ENCODE measurements at regions not wholly inside any gene's neighbourhood (a gene's known extent, or its start where the extent isn't known, plus 50 kb on each side); places are given as distances from the start of the nearest gene placed in this dataset.

DNA sequence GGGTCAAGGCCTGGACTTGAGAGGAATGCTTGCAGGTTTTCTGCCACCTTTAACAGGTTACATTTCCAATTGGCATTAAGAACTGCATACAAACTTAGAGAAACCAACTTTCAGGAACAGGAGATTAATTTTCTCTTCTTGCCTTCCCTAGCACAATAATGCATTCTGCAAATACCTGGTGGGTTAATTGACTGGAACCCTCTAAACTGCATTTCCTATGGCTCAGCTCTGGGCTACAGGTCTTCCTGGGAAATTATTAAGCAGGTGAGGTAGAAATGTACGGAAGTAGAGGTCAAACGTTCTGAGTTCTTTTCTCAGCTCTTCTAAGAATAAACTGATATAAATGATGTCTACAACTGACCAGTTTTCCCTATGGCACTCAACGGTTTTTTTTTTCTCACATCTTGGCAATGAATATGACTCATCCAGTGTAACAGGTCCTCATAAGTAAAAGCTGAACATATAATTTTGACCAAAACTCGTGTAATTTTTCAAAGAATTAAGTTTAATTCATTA is 144.9 kb upstream of the PELI2 start:
- no peak overlapping the region for H3K27ac Mint-ChIP-seq

More for the DNA sequence above, 144.9 kb upstream of the PELI2 start:
- ATAC-seq (ENCODE audit: low read depth) (no peak), DNase-seq (no peak)
- Histone ChIP-seq H3K9me3 (ENCODE audit: control extremely low read depth in 1 of 3, control insufficient read depth in 2 of 3, insufficient read depth in 1 of 3, low read length in 2 of 3) (no peaks in the 10 kb centered on the region), H3K27ac (ENCODE audit: low read length in 2 of 2) (no peak overlapping the region), H2AFZ (ENCODE audit: insufficient read depth, low read depth, low read length, poor library complexity, severe bottlenecking) (no peak overlapping the region), H3K4me3 (ENCODE audit: control extremely low read depth in 1 of 5, extremely low read depth in 1 of 5, insufficient read depth in 1 of 5, low read depth in 2 of 5, low read length in 4 of 5) (no peak overlapping the region), H3K9ac (ENCODE audit: low read length) (no peak overlapping the region), H3K79me2 (ENCODE audit: control insufficient read depth, insufficient read depth, low read length) (no peaks in the 10 kb centered on the region), H3K4me2 (replicated peaks; ENCODE audit: low read depth, low read length, poor library complexity, severe bottlenecking) (no peak overlapping the region), H3K27me3 (replicated peaks in 1 of 4; ENCODE audit: control extremely low read depth in 1 of 4, control insufficient read depth in 3 of 4, insufficient read depth in 4 of 4, low read length in 3 of 4) (no peaks in the 10 kb centered on the region), H3K36me3 (replicated peaks in 1 of 2; ENCODE audit: control extremely low read depth in 1 of 2, control insufficient read depth in 1 of 2, extremely low read depth in 1 of 2, insufficient read depth in 2 of 2, low read length in 1 of 2) (no peaks in the 10 kb centered on the region), H3K4me1 (ENCODE audit: control insufficient read depth in 2 of 2, insufficient read depth in 2 of 2, low read length in 2 of 2) (no peaks in the 10 kb centered on the region), H4K20me1 (ENCODE audit: control insufficient read depth, insufficient read depth, low read length, poor library complexity, severe bottlenecking) (no peaks in the 10 kb centered on the region)
- POLR2A ChIA-PET: no interaction called here
- Mint-ChIP-seq H3K4me3 (no peak overlapping the region), H3K27me3 (peaks cover 7% of the 10 kb centered on the region), H3K9me3 (ENCODE audit: insufficient read depth) (no peaks in the 10 kb centered on the region), H3K4me1 (no peaks in the 10 kb centered on the region)
- CTCF ChIA-PET: no interaction called here
- no CpG with 5 or more reads among the region's 4 CpGs for WGBS (ENCODE audit: insufficient coverage)
- intact Hi-C loops (cut with micrococcal nuclease): no loop called here
- no peak for TF ChIP-seq EZH2 (IDR thresholded peaks at IDR 0.05; ENCODE audit: borderline replicate concordance, insufficient read depth, low read depth, low read length, poor library complexity, severe bottlenecking)
- TF ChIP-seq CTCF (IDR thresholded peaks at IDR 0.05): no peak

Data from B cell (primary cell).